ENCODE measurements at regions not wholly inside any gene's neighbourhood (a gene's known extent, or its start where the extent isn't known, plus 50 kb on each side); places are given as distances from the start of the nearest gene placed in this dataset.
"Not testable (repeated sequence)": the region's sequence is repeated elsewhere in the genome, so short reads cannot be mapped to it uniquely, and the experiment has no call there.

DNA sequence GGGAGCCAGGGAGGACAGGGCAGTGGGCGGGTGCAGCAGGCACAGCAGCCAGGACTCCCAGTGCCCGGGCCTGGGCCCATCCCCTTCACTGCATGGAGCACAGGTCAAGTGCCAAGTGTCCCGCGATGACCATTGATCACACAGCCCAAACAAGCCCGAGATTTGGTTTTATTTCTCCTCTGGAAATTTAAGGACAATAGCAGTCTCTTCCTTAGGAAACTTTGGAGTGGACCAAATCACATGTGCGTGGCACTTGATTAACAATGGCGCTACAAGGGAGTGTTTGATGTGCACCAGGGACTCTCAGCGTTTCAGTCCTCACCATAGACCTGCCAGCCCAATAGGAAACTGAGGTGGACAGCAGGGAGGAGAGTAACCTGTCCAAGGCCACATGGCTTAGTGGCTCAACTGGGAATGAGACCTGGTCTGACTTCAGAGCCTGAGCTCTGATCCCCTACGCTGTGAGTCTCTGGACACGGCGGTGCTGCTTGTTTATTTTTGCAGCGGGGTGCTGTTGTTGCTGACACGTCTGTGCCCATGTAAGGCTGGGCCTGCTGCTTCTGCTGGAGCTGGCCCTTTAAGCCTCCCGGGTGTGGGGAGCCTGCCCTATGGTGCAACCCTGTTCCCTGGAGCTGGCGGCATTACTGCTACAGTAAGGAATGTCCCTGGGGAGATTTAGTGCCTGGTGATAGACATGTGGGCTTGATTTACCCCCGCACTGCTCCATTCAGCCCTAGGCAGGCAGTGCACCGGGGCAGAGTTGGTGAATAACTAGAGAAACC lies 194.2 kb downstream of the INHBB start:
- no peak for DNase-seq

DNA sequence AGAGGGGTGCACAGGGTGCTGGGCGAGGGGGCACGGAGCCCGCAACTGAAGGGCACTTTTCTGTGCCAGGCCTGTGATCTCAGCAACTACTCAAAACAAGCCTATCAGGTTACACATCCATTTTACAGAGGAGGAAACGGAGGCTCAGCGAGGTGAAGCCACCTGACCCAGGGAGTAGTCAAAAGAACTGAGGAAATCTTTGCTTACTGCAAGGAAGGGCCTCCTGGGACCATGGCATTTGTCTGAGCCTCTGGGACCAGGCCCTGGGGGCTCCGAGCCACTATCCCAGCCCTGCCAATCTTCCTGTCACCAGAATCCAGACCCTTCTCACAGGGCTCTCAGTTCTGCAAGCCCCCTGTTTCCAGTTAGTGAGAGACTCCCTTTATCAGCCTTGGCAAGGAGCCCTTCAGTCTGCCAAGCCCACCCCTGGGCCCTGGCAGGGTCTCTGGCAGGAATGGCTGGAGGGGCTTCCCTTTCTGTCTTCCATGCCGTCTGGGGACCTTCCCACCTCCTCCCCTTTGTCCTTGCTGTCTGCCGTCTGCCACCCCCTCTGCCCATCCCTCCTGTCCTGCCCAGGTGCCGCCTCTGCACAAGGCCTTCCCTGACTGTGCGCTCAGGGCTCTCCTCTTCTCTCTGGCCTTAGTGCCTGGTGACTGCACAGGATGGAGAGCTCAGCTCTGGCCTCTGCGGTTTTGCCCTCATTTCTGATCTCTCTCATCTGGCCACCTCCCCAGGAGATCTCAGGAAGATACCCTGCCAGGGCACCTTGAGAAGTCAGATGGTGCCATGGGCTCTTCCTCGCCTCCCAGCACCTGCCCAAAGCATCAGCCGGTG lies 194.7 kb upstream of the GLI2 start:
- no peak for DNase-seq

DNA sequence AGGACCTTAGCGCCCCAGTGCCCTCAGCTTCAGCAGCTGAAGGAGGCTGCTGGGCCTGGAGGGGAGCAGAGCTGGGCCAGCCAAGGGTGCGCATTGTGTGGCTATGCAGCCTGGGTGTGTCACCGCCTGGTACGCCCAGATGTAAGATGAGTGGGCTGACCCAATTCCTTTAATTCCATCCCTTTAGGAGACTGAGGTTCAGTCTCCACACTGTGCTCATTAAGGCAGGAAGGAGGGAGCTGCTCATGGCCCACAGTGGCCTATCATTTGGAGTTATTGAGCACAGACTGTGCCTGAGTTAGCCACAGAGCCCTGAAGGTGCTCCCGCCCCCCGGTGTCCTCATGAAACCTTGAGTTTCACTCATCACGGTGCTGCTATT lies 194.1 kb upstream of the GLI2 start:
- no peak for DNase-seq

DNA sequence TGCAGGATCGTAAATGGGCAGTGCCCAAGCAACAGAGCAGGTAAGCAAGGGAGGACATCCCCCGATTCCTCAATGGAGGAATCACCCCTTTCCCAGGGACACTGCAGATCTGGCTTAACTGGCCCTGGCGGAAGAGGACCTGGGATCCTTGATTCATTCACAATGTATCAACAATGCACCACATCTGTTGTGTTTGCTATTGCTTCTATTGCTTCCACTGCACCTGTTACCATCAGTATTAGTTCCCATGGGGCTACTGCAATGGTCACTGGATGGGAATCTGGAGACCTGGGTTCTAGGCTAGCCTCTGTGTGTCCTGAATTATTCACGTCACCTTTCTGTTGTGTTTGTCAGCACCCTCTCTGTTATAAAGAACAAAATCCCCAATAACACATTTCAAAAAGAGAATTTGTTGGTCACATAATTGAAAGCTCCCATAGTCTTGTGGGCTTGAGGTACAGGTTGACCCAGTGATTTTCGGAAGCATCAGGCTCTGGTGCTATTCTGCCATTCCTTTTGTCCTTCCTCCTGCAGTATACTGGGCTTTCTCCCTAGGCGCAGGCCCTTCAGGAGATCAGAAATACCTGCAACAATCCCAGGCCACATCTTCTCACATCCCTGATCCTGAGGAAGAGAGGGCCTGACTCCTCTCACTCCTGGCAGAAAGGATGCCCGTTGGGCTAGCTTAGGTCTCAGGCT lies 193.5 kb upstream of the GLI2 start:
- no peak for DNase-seq

DNA sequence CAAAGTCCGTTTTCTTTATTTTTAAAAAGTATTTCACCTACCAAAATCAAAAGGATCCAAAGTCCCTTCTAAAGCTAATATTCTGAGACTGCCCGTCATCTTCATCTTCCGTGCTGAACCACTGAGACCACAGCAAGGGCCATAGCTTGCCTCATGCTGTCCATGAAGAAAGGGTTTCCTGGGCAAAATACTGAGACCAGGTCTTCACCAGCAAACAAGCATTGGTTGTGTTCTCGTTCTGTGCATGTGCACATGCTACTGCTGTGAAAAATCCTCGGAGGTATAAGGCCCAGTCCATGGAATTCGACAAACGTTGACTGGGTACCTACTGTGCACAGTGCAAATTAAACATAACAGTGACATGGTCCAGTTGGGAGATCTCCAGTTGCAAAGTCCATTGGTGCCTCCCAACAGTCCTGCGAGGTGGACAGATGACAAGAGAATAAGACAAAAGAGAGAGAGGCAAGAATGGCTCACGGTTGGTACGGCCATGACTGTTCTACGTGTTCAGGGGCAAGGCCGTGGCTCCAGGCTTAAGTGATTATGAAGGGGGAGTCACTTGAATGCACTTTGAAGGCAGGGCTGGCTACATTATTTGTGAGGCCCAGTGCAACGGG lies 192.6 kb upstream of the GLI2 start:
- no peak for DNase-seq

DNA sequence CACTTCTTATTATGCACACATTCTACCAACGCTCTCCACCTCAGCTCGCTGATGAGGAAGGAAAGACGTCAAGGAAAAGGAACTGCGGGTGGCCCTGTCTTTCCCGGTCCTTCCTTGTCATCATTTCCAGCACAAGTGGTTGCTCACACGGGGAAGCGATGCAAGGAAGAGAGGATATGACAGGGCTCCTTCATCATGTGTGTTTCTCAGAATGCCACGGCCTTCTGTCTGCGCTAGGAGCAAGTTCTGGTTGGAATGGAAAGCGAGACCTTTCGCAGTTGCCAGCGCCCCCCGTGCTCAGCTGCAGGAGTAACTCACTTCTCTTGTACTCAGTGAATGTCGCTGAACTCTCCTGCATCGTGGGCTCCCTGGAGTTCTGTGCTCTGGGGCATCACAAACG lies 191.8 kb upstream of the GLI2 start:
- DNase-seq, result no peak

DNA sequence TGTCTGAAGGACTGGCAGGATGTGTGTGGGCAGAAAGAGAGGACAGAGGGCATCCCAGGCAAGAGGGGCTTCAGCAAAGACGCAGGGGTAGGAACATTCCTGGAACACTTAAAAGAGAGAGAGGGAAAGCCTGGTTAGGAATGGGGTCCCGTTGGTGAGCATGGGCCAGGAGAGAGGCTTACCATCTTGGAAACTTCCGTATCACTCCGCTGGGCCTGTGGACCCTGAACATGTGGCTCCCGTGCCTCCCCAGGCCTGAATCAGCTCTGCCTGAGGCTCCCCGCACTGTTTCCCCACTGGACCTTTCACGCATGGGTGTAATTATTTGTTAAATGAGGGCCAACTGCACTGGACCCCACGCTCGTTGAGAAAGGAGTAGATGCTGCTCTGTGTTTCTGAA lies 191.1 kb upstream of the GLI2 start:
- DNase-seq, result no peak

DNA sequence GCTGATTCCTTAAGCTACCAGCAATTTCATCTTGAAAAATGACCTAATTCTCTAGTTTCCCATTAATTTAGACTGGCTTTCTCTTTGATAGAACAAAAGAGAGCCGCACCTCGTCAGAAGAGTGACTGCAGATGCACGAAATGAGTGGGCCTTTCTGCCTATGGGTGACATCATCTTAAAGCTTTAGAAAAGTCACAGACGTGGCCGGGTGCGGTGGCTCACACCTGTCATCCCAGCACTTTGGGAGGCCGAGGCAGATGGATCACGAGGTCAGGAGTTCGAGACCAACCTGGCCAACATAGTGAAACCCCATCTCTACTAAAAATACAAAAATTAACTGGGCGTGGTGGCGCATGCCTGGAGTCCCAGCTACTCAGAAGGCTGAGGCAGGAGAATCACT lies 190.7 kb upstream of the GLI2 start:
- DNase-seq, result not testable (repeated sequence)

DNA sequence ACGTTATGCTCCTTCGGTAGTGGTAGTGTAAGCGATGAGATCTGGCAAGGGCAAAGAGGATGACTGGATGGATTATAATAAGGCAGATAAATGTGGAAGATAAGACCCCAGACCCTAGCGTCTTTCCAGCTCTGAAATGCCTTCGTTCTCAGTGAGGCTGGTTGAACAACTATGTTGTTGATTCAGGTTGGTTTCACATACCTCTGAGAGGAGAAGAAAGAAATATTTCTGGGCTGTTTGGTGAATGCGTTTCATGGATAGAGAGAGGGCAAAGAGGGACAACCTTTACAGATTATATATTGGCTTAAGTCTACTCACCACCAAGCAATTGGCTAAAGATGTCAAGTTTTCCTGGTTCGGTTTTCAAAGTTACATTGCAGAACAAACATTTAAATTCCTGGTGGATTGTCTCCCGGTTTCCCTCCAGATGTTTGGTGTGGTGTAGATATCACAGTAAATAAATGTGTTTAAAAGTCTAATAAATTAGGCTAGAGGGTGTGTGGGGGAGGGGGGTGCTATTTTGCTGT lies 190.1 kb upstream of the GLI2 start:
- no peak for DNase-seq

DNA sequence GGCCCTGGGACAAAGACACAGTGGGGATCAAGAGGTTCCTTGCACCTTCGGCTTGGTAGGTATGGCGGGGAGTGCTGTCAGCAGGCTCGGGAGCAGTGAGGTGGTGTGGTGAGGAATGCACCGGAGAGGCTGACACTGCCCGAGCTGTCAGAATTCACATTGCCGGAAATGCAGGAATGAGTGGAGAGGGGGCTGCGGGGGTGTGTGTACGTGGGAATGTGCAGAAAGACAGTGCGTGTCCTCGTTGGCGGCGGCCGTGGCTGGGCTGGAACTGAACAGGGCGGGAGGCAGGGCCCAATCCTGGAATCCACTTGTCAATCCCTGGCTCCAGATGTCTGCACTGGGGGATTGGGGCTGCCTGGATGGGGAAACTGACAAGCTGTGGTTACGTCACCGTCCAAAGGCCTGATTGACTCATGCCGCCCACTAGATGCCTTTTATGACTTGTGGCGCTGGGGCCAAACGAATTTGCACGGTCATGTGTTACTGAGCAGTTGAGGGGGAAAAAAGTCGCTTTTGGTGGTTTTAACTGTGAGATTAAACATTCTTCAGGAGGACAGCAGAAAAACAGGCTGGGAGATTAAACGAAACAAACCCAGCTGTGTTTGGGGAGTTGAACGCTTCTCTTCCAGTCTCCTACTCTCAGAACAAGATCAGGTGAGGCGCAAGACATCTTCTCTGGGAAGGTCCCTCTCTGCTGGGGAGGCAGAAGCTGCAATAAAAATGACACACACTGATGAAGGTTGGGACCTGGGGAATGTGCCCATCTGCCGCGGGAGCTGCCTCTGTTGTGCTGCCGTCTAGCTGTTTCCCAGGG lies 189.4 kb upstream of the GLI2 start:
- no peak for DNase-seq

DNA sequence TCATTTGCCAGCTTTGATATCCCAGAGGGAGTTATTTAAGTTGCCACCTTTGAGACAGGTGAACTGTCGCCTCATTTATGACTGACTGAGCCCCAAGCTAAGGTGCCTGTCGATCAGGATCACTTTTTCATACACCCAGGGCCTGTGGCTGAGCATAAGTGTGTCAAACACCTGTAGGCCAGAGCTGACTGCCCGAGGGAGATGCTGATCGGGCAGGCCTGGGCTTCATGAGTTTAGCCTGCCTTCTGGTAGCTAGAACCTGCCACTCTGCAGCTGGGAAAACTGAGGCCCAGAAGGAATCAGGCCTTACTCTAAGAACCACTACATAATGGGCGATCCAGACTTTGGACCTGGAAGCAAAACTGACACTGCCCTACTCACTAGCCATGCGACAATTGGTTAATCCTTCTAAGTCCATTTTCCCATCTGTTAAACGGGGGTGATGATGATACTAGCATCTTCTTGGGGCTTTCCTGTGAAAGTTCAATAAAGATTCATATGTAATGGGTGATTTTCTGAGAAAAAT lies 188.7 kb upstream of the GLI2 start:
- no peak for DNase-seq

DNA sequence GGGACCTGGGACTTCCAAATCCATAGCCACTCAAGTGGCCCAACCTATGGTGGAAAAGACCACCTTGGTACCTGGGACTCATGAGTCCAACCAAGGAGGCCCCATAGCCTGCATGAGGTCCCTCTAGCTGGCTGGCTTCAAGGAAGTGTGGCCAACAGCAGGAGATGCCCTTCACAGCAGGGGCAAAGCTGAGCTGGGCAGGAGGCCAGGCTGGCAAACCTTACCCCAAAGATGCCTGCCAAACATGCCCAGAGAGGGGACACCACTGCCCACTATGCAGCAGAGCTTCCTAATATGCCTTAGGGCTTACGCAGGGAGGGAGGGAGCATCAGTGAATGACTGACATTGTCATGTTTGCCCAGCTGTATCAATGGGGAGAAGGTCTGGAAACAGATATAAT lies 188.0 kb upstream of the GLI2 start:
- DNase-seq, result no peak

DNA sequence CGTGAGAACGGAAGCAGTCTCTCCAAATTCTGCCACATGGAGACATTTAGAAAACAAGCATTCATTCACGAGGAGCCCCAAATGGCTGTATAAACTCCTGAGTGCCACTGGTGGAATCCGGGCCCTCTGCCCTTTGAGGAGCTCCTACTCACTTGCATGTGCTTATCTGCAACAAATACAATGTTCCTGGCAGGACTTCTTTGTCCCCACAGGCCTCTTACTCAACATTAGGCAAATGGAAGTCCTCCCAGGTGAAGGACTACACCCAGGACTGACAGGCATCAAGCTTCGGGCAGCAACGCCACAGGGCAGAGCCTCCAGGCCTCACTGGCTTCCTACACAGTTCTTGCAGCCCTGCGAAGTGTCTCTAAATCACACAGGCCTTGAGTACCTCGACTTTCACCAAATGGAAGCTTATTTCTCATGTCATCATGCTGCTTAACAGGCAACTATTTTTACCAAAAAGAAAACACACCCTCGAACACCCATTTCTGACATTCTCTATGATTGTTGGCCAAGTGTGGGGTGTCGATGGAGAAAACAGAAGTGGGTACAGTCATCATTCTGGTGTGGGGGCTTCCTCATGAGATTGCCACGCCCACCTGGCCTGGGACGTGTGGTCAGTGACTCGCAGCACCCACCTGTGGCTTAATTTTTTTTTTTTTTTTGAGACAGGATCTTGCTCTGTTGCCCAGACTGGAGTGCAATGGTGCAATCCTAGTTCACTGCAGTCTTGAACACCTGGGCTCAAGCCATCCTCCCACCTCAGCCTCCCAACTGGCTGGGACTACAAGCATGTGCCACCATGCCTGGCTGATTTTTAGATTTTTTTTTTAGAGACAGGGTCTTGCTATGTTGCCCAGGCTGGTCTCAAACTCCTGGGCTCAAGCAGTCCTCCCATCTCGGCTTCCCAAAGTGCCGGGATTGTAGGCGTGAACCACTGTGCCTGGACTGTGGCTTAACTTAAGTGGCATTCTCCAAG lies 186.8 kb upstream of the GLI2 start:
- no peak for DNase-seq

DNA sequence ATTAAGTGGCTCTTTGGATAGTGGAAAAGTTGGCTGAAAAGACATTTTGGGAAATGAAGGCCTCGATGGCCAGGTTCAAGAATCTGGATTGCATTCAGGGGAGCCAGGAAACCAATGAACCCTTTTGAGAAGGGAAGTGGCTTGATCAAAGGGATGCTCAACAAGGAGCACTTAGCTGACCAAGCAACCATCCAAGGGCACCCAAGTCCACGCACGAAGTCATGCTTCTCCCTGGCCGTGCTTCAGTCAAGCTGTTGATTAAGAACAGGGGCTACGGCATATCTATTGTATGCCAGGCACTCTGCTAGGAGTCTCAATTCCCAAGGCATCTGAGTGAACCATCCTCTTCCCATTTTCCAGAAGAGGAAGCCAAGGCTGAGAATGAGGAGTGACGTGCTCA lies 185.8 kb upstream of the GLI2 start:
- DNase-seq, result no peak

DNA sequence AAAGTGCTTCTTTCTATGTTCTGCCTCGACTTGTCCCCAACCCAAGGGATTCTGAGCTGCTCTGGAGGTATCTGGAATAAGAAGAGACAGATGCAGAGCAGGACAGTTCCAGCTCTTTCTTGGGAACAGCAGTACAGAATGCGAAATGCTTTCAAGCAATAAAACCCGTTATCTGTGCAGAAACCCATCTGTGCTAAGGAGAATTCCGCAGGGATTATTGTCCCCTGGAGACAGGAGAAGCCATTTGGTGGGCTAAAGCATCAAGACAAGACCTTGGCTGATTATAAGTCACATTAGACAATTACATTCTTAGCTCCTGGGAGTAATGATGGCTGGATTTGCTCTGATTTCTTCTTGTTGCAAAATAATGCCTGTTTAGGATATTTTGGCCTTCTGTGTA lies 185.4 kb upstream of the GLI2 start:
- DNase-seq, result no peak

DNA sequence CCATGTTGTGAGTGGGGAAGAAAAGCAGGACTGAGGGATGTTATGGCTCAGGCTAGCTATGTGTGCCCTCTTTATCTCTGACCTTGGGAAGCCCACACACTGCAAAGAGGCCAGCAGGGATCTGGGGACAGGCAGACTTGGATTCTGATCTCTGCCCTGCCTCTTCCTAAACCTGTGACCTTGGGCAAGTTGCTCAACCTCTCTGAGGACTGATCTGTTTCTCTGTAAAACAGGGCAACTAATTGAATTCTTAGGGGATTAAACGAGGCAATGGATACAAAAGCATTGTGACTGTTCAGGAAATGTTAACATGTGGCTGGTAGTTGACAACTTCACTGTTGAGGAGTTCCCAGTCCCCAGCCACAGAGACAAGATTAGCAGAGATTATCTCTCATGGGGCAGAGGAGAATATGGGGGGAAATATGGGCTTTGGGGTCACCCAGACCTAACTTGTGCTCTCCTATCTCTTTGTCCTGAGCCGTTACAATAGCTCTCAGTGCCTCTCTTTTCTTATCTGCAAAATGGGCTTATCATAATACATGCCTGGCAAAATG lies 184.7 kb upstream of the GLI2 start:
- no peak for DNase-seq

DNA sequence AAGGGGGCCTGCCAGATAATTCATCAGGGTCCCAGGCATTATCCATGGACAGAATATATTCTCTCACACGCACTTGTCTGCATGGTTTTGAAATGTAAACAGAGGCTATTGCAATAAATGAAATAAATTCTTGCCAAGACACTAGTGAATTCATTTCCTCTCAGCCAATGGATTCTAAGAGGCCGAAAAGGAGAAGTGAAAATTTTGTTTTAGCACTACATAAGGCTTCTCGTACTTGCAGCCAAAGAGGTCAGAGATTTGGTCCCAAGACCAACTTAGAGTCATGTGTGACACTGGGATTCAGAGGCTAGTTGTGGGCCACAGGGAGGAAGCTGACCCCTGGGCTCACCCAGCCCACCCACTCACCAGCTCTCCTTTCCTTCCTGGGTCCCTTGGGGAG lies 184.1 kb upstream of the GLI2 start:
- DNase-seq, result no peak

DNA sequence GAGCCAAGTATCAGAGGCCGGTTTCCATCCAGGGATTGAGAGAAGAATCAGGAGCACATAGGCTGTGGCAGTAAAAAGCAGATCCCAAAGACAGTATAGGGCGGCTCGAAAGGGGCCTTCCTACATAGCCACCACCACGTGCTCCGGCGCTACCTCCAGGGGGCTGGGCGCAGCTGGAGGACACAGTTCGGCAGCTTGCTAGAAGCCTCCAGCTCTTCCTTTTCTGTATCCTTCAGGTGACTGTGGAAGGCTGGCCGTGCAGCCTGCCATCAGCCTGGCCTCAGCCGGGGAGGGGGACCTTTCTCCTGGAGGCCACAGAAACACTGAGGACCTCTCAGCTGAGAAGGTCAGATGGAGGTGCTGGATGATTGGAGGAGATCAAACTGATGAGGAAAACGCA lies 183.6 kb upstream of the GLI2 start:
- DNase-seq, result no peak

DNA sequence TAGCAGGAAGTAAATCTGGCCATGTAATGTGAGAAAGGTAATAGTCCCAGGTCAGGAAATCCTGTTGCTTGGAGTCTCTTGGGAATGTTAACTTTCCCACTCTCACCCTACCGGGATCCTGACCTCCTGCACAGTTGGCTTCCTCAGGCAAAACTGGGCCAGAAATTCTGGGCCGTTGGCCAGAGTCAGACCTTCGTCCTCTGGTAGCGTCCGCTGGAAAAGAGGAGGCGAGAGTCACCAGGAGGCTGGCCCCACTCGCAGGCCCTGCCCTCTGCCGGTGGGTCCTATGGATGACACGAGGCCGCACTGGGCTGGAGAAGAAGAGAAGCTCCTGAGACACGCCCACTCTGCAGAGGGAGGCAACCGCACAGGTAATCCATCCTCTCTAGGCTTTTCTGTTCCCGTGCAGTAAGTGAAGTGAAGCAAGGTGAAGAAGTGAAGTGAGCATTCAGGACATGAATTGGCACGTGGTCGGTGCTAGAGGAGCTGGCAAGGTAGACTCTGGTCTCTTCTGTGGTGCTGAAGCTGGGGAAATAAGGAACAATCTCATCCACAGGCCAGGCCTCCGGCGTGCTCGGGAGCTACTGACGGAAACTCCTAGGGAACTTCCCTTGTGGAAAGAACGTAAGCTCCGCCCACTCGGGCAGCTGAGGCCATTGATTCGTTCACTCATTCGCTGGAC lies 182.7 kb upstream of the GLI2 start:
- no peak for DNase-seq

DNA sequence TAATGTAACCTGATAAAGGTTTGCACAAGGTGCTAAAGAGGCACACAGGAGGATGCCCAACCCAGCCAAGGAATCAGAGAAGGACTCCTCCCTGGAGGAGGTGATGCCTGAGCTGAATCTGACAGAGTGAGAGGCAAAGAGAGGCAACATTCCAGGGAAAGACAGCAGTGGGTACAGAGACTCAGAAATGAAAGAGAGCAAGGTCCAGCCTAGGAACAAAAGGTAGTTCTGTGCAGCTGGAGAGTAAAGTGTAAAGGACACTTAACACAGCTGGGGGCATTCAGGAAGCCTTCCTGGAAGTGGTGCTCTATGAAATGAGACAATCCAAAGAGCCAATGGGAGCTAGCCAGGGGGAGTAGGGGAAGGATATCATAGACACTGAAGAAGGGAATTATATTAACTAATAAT lies 181.0 kb upstream of the GLI2 start:
- no peak for DNase-seq

Data from activated naive CD4-positive, alpha-beta T cell treated with Interleukin-2 at 50 U/mL for 16 hours (primary cell).